Adrenal gland (tissue), 5 donors: ENCODE measurements at regions not wholly inside any gene's neighbourhood (a gene's known extent, or its start where the extent isn't known, plus 50 kb on each side); places are given as distances from the start of the nearest gene placed in this dataset.

ENCODE experiments used
- CTCF ChIP-seq, 6 experiments: fragments of 450-650 bp in 4 of 6; fragments of 200-600 bp in 2 of 6; sonication (generic) in 1 of 6; IDR thresholded peaks; 1 replicate in 5 of 6; 2 replicates in 1 of 6; pipeline versions ENCODE4 v1.5.1 to v1.8.0; 2016 to 2021; ENCODE audit warnings: antibody characterized with exemption in 6 of 6, mild to moderate bottlenecking in 2 of 6, moderate library complexity in 1 of 6
- POLR2A ChIP-seq, 2 donors: fragments of 450-650 bp; IDR thresholded peaks; one replicate each; pipeline ENCODE4 v1.6.1; 2017; ENCODE audit warnings: antibody characterized with exemption in 2 of 2, mild to moderate bottlenecking in 2 of 2, moderate library complexity in 1 of 2
- donor health status: DM: no; HTN: no; CAD: no.

- TF ChIP-seq POLR2A (IDR thresholded peaks at IDR 0.05), result no peak
- no peak for TF ChIP-seq CTCF (IDR thresholded peaks at IDR 0.05)
These were observed 114.2 kb downstream of the FCRL5 start for GRCh38 chr1:157438146-157438545.
